Cardiac muscle cell (in vitro differentiated cells and primary cell): ENCODE measurements at regions not wholly inside any gene's neighbourhood (a gene's known extent, or its start where the extent isn't known, plus 50 kb on each side); places are given as distances from the start of the nearest gene placed in this dataset.
A peak's percentile ranks its signal among the peaks of the same experiment; 100 is the strongest.
"Not testable (repeated sequence)": the region's sequence is repeated elsewhere in the genome, so short reads cannot be mapped to it uniquely, and the experiment has no call there.

Experiments
- DNase-seq, 2 donors: peaks; one replicate each; pipeline versions ENCODE4 v3.0.0 to v3.0.0-alpha.2; 2010 to 2017; ENCODE audit warnings: low read depth in 1 of 2, low spot score in 1 of 2
- H3K27ac ChIP-seq: fragments of 200-600 bp; sonication (generic); 2 replicates; pipeline ENCODE4 v1.5.1; 2016
- H3K27me3 ChIP-seq: fragments of 200-600 bp; sonication (generic); 2 replicates; pipeline ENCODE4 v1.6.0; 2016; ENCODE audit warnings: control low read depth
- H3K36me3 ChIP-seq: fragments of 200-600 bp; sonication (generic); 2 replicates; pipeline ENCODE4 v1.5.1; 2016; ENCODE audit warnings: control low read depth
- H3K4me1 ChIP-seq: fragments of 200-600 bp; sonication (generic); 2 replicates; pipeline ENCODE4 v1.8.1; 2017; ENCODE audit warnings: low read depth, mild to moderate bottlenecking, mixed run types
- H3K4me3 ChIP-seq: fragments of 200-600 bp; sonication (generic); 2 replicates; pipeline ENCODE4 v1.5.1; 2016; ENCODE audit warnings: mild to moderate bottlenecking
- H3K9me3 ChIP-seq: fragments of 200-600 bp; sonication (generic); 2 replicates; pipeline ENCODE4 v1.5.1; 2017; ENCODE audit warnings: low read depth, mild to moderate bottlenecking, control low read depth
- TF ChIP-seq, protein P1 (sequence below): IDR thresholded peaks from 2 replicates; pipeline ENCODE4 v1.5.1; 2012; ENCODE audit warnings: low read depth, mild to moderate bottlenecking, low read length

DNA sequence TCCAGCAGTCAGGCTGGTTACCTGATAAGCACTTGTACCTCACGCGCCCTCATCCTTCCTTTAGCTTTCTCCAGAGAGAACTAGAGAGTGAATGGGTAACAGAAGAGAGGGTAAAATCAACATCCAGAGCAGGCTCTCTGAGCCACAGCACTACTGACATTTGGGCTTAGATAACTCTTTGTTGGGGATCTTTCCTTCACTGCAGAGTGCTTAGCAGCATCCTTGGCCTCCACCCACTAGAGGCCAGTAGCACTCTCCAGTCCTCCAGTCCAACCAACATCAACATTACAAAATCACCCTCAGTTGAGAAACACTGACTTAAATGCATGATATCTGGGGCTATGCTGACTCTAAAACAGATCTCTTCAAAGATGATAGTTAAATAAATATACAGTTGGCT lies 220.7 kb downstream of the TACR3 start:
- Histone ChIP-seq H3K4me3 (no peak overlapping the region), H3K4me1 (no peaks in the 10 kb centered on the region), H3K9me3 (no peaks in the 10 kb centered on the region), H3K27ac (no peak overlapping the region), H3K36me3 (no peaks in the 10 kb centered on the region), H3K27me3 (no peaks in the 10 kb centered on the region)
- TF ChIP-seq, protein P1, sequence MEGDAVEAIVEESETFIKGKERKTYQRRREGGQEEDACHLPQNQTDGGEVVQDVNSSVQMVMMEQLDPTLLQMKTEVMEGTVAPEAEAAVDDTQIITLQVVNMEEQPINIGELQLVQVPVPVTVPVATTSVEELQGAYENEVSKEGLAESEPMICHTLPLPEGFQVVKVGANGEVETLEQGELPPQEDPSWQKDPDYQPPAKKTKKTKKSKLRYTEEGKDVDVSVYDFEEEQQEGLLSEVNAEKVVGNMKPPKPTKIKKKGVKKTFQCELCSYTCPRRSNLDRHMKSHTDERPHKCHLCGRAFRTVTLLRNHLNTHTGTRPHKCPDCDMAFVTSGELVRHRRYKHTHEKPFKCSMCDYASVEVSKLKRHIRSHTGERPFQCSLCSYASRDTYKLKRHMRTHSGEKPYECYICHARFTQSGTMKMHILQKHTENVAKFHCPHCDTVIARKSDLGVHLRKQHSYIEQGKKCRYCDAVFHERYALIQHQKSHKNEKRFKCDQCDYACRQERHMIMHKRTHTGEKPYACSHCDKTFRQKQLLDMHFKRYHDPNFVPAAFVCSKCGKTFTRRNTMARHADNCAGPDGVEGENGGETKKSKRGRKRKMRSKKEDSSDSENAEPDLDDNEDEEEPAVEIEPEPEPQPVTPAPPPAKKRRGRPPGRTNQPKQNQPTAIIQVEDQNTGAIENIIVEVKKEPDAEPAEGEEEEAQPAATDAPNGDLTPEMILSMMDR = peak; percentile 12
- DNase-seq = peak in 1 of 2 donors; percentile 6

DNA sequence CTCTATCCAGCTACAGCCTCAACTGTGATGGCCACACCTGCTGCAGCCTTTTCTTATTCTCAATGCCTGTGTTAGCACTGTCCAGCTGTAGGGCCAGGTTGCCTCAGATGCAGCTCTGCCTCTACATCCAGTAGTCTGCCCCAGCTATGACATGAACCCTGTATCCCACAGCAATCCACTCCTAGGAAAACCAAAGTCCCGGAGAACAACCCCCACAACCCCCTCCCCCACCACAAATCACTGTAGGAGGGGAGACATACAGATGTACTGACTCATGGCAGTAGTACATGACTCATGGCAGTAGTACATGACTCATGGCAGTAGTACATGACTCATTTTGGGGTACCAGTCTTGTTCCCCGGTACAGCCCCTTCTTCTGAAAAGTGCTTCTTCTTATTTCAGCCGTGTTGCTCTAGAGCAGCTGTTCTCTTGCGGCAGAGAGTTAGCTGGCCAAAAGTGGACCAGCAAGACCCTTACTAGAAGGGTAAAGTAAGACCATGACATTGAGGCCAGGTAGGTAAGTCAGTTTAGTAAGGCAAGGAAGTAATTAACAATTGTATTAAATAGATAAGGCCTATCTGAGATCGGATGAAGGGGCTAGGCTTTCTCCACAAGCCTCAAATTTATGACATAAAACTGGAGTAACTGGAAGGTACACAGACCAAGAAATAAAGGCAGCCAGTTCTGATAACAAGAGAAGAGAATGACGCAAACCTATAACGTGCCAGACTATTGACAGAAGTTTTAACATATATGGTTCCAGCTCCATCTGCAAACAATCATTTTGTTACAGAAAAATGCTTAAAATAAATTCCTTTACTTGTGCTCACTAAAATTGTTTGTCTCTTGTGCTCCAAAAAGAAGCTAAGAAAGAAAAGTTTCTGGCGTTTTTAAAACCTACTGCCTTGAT lies 221.4 kb downstream of the TACR3 start:
- no peaks in the 10 kb centered on the region for H3K4me1 ChIP-seq
- H3K4me3 ChIP-seq = no peak overlapping the region
- no peaks in the 10 kb centered on the region for H3K36me3 ChIP-seq
- no peaks in the 10 kb centered on the region for H3K9me3 ChIP-seq
- TF ChIP-seq, protein P1 = no peak
- DNase-seq = peak in 1 of 2 donors; percentile 45
- H3K27me3 ChIP-seq = no peaks in the 10 kb centered on the region
- no peak overlapping the region for H3K27ac ChIP-seq

DNA sequence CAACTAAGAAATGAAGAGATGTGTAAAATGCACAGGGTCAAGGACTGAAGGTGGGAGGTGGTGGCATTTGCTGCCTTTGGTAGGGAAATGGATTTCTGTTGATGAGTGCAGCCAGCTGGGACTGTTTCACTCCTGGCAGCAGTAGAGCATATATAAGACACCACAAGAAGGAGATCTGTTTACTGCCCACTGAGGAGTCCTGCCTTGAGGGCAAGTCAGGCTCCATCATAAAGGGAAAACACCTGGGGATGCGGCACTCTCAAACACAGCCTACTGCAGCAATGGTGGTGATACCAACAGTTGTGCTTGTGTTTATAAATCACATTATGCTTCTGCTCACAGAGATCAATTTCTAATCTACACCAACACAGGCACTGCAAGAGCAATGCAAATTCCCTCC lies 222.1 kb downstream of the TACR3 start:
- Histone ChIP-seq H3K4me1 (no peaks in the 10 kb centered on the region), H3K4me3 (no peak overlapping the region), H3K27ac (no peak overlapping the region), H3K9me3 (no peaks in the 10 kb centered on the region), H3K27me3 (no peaks in the 10 kb centered on the region), H3K36me3 (no peaks in the 10 kb centered on the region)
- DNase-seq = no peak
- TF ChIP-seq, protein P1 = no peak

DNA sequence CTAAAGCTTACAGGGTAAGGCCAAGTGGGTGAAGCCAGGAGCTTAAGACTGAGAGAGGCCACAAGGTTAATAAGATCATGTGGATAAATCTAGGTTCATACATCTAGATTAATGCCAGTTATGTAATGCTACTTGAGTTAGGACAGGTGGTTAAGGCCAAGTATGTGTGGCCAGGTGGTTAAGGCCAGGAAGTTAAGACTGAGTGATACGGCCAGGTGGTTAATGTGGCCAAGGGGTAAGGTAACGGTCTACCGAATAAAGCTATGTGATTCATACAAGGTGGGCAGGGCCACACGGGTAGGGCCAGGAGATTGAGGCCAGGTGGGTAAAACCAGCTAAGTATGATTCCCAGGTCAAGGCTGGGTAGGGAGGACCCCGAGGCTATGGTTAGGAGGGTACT lies 223.0 kb downstream of the TACR3 start:
- no peak overlapping the region for H3K27ac ChIP-seq
- no peak for DNase-seq
- no peaks in the 10 kb centered on the region for H3K36me3 ChIP-seq

DNA sequence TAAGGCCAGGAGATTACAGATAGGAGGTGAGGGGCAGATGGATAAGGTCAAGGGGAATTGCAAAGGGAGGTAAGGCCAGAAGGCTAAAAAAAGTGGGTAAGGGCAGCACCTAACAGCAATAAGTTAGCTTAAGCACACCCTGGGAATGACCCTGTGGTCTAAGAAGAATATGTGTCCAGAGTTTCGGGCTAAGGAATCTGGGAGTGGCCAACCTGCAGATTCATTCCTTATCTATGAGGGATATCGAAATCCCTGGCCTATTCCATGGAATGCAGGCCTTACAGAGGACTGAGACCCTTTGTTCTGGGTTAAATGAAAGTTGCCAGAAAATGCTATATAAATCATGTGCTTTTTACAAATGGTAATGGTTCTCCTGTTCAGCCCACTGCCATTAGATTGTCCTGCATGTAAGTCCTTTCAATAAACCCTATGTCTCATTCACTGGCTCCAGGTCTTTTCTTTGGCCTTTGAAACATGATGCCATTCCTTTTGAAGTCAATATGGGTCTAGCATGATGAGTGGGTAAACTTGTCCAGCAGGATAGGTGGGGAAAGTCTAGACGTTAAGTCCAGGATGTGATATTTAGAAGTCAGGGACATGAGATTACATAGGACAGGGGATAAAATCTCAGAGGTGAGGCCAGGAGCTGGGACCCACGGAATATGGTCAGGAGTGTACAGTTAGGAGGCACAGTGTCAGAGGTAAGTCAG lies 226.2 kb downstream of the TACR3 start:
- H3K27me3 ChIP-seq = no peaks in the 10 kb centered on the region
- no peaks in the 10 kb centered on the region for H3K9me3 ChIP-seq
- TF ChIP-seq, protein P1 = no peak
- no peaks in the 10 kb centered on the region for H3K4me1 ChIP-seq
- H3K27ac ChIP-seq = no peak overlapping the region
- H3K4me3 ChIP-seq = no peak overlapping the region
- no peaks in the 10 kb centered on the region for H3K36me3 ChIP-seq
- no peak for DNase-seq

More for the DNA sequence above, 223.0 kb downstream of the TACR3 start:
- no peak overlapping the region for H3K4me3 ChIP-seq
- TF ChIP-seq, protein P1 = no peak
- H3K27me3 ChIP-seq = no peaks in the 10 kb centered on the region
- no peaks in the 10 kb centered on the region for H3K9me3 ChIP-seq
- no peaks in the 10 kb centered on the region for H3K4me1 ChIP-seq

DNA sequence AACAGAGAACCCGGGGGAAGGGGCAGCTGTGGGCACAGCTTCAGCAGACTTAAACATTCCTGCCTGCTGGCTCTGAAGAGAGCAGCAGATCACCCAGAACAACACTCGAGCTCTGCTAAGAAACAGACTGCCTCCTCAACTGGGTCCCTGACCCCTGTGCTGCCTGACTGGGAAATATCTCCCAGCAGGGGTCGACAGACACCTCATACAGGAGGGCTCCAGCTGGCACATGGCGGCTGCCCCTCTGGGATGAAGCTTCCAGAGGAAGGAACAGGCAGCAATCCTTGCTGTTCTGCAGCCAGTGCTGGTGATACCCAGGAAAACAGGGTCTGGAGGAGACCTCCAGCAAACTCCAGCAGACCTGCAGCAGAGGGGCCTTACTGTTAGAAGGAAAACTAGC lies 234.5 kb downstream of the TACR3 start:
- H3K36me3 ChIP-seq, H3K27ac ChIP-seq, H3K9me3 ChIP-seq, H3K4me3 ChIP-seq, DNase-seq, H3K4me1 ChIP-seq: not testable (repeated sequence)
- peaks cover 26% of the 10 kb centered on the region for H3K27me3 ChIP-seq
